HEK293T (cell line): ENCODE measurements at regions not wholly inside any gene's neighbourhood (a gene's known extent, or its start where the extent isn't known, plus 50 kb on each side); places are given as distances from the start of the nearest gene placed in this dataset.

Experiments
- CTCF ChIA-PET: fragments of 350-600 bp; formaldehyde crosslinking; extraction: SDS; loops from one replicate; lab custom pipeline; 2021; ENCODE audit warnings: antibody characterized with exemption, inconsistent platforms; lab: Yijun Ruan, JAX
- POLR2A ChIA-PET: fragments of 350-600 bp; formaldehyde crosslinking; extraction: SDS; loops from one replicate; lab custom pipeline; 2020; ENCODE audit warnings: antibody characterized with exemption, inconsistent platforms; lab: Yijun Ruan, JAX
- DNase-seq: peaks from one replicate; pipeline ENCODE4 v3.0.0; 2012; ENCODE audit warnings: mixed read lengths; ENCODE audit errors: extremely low spot score
- ARNT ChIP-seq: fragments of 450-650 bp; IDR thresholded peaks from 2 replicates; pipeline ENCODE4 v1.6.1; 2017; ENCODE audit warnings: mild to moderate bottlenecking
- BHLHE40 ChIP-seq: fragments of 450-650 bp; IDR thresholded peaks from 2 replicates; pipeline ENCODE4 v1.6.1; 2016; ENCODE audit warnings: mild to moderate bottlenecking, moderate library complexity, borderline replicate concordance
- CTBP1 ChIP-seq: fragments of 450-650 bp; IDR thresholded peaks from 2 replicates; pipeline ENCODE4 v1.6.1; 2016; ENCODE audit warnings: borderline replicate concordance
- ELF4 ChIP-seq: fragments of 450-650 bp; IDR thresholded peaks from 2 replicates; pipeline ENCODE4 v1.6.1; 2017; ENCODE audit warnings: antibody characterized with exemption
- FOXA1 ChIP-seq: fragments of 450-650 bp; IDR thresholded peaks from 2 replicates; pipeline ENCODE4 v1.6.1; 2016; ENCODE audit warnings: mild to moderate bottlenecking
- FOXK2 ChIP-seq: fragments of 450-650 bp; IDR thresholded peaks from 2 replicates; pipeline ENCODE4 v1.6.1; 2016; ENCODE audit warnings: mild to moderate bottlenecking
- FOXM1 ChIP-seq: fragments of 450-650 bp; IDR thresholded peaks from 2 replicates; pipeline ENCODE4 v1.6.1; 2017; ENCODE audit warnings: mild to moderate bottlenecking, borderline replicate concordance
- HDGF ChIP-seq: fragments of 450-650 bp; IDR thresholded peaks from 2 replicates; pipeline ENCODE4 v1.6.1; 2017; ENCODE audit warnings: antibody characterized with exemption, borderline replicate concordance
- L3MBTL2 ChIP-seq: fragments of 450-650 bp; conservative IDR thresholded peaks from 2 replicates; pipeline ENCODE4 v1.6.1; 2016; ENCODE audit warnings: mild to moderate bottlenecking
- LEF1 ChIP-seq: fragments of 450-650 bp; IDR thresholded peaks from 2 replicates; pipeline ENCODE4 v1.6.1; 2017; ENCODE audit warnings: mild to moderate bottlenecking, borderline replicate concordance
- NFRKB ChIP-seq: fragments of 450-650 bp; IDR thresholded peaks from 2 replicates; pipeline ENCODE4 v1.6.1; 2016; ENCODE audit warnings: mild to moderate bottlenecking, moderate library complexity
- PKNOX1 ChIP-seq: fragments of 450-650 bp; IDR thresholded peaks from 2 replicates; pipeline ENCODE4 v1.6.1; 2016
- SP1 ChIP-seq: fragments of 450-650 bp; IDR thresholded peaks from 2 replicates; pipeline ENCODE4 v1.6.1; 2017
- SUZ12 ChIP-seq: fragments of 450-650 bp; IDR thresholded peaks from 2 replicates; pipeline ENCODE4 v1.6.1; 2016; ENCODE audit warnings: mild to moderate bottlenecking
- TARDBP ChIP-seq: fragments of 450-650 bp; IDR thresholded peaks from 2 replicates; pipeline ENCODE4 v1.6.1; 2016
- ZNF384 ChIP-seq: fragments of 450-650 bp; IDR thresholded peaks from 2 replicates; pipeline ENCODE4 v1.6.1; 2016

GRCh38 chr12:58372298-58372697, 430.9 kb downstream of the ATP23 start:
- no peak for DNase-seq
- ChIA-PET POLR2A (no interaction called here), CTCF (no interaction called here)
- TF ChIP-seq TARDBP (no peak), SP1 (no peak), FOXM1 (no peak), ARNT (no peak)

GRCh38 chr12:58378028-58378427, 436.7 kb downstream of the ATP23 start:
- ChIA-PET POLR2A (no interaction called here), CTCF (no interaction called here)
- TF ChIP-seq NFRKB (no peak), BHLHE40 (no peak), ELF4 (no peak), HDGF (no peak), ARNT (no peak), FOXK2 (no peak), FOXM1 (no peak), TARDBP (no peak), PKNOX1 (no peak), SP1 (no peak), LEF1 (no peak), L3MBTL2 (no peak), ZNF384 (no peak), CTBP1 (no peak), SUZ12 (no peak), FOXA1 (no peak)
- no peak for DNase-seq

- ChIA-PET CTCF (no interaction called here), POLR2A (no interaction called here)
- no peak for DNase-seq
- no peak for TF ChIP-seq ELF4
- TF ChIP-seq LEF1: no peak
- no peak for TF ChIP-seq NFRKB
- TF ChIP-seq HDGF: no peak
- no peak for TF ChIP-seq CTBP1
- TF ChIP-seq L3MBTL2: no peak
- no peak for TF ChIP-seq SUZ12
- TF ChIP-seq SP1: no peak
- no peak for TF ChIP-seq BHLHE40
- TF ChIP-seq PKNOX1: no peak
- TF ChIP-seq ZNF384: no peak
- TF ChIP-seq TARDBP: no peak
- no peak for TF ChIP-seq FOXM1
- no peak for TF ChIP-seq ARNT
- TF ChIP-seq FOXA1: no peak
- no peak for TF ChIP-seq FOXK2
These were observed 440.2 kb downstream of the ATP23 start for GRCh38 chr12:58381546-58381945.

GRCh38 chr12:58384196-58384595, 442.8 kb downstream of the ATP23 start:
- POLR2A ChIA-PET: no interaction called here
- DNase-seq: no peak
- CTCF ChIA-PET: no interaction called here
- no peak for TF ChIP-seq ARNT
- no peak for TF ChIP-seq SP1
- no peak for TF ChIP-seq BHLHE40
- TF ChIP-seq ZNF384: no peak
- TF ChIP-seq SUZ12: no peak
- TF ChIP-seq L3MBTL2: no peak
- no peak for TF ChIP-seq ELF4
- no peak for TF ChIP-seq NFRKB
- TF ChIP-seq FOXM1: no peak
- no peak for TF ChIP-seq CTBP1
- no peak for TF ChIP-seq HDGF
- no peak for TF ChIP-seq TARDBP
- TF ChIP-seq FOXK2: no peak
- no peak for TF ChIP-seq FOXA1
- no peak for TF ChIP-seq PKNOX1

GRCh38 chr12:58386136-58386535, 444.8 kb downstream of the ATP23 start:
- no peak for DNase-seq
- no peak for TF ChIP-seq ELF4
- CTCF ChIA-PET: no interaction called here
- POLR2A ChIA-PET: no interaction called here

- ChIA-PET CTCF (no interaction called here), POLR2A (no interaction called here)
- no peak for DNase-seq
- TF ChIP-seq CTBP1 (no peak), SP1 (no peak), HDGF (no peak), FOXM1 (no peak), ARNT (no peak), LEF1 (no peak), ZNF384 (no peak), FOXA1 (no peak), ELF4 (no peak), NFRKB (no peak), SUZ12 (no peak), FOXK2 (no peak), BHLHE40 (no peak), PKNOX1 (no peak), TARDBP (no peak), L3MBTL2 (no peak)
These were observed 445.8 kb downstream of the ATP23 start for GRCh38 chr12:58387199-58387598.
